Activated CD4-positive, alpha-beta T cell treated with anti-CD3 and anti-CD28 coated beads, Interleukin-2, amount 10 ng/mL, durations not matched to agents 24 days and 14 days (primary cell): ENCODE measurements at regions not wholly inside any gene's neighbourhood (a gene's known extent, or its start where the extent isn't known, plus 50 kb on each side); places are given as distances from the start of the nearest gene placed in this dataset.

ENCODE experiments used
- DNase-seq: peaks from one replicate; pipeline ENCODE4 v3.0.0; 2022
- H3K27ac Mint-ChIP-seq: one replicate; pipeline ENCODE4 v1.8.0; 2022; ENCODE audit warnings: mild to moderate bottlenecking, mixed read lengths
- H3K27me3 Mint-ChIP-seq: one replicate; pipeline ENCODE4 v1.8.0; 2022; ENCODE audit warnings: mixed read lengths
- H3K36me3 Mint-ChIP-seq: one replicate; pipeline ENCODE4 v1.8.0; 2022; ENCODE audit warnings: low read depth, mild to moderate bottlenecking, mixed read lengths
- H3K4me1 Mint-ChIP-seq: one replicate; pipeline ENCODE4 v1.8.0; 2021; ENCODE audit warnings: mixed read lengths
- H3K4me3 Mint-ChIP-seq: one replicate; pipeline ENCODE4 v1.8.0; 2022; ENCODE audit warnings: mild to moderate bottlenecking, moderate library complexity, mixed read lengths
- H3K9me3 Mint-ChIP-seq: one replicate; pipeline ENCODE4 v1.8.0; 2021; ENCODE audit warnings: mixed read lengths
- intact Hi-C: fragments of 100-400 bp; cut with micrococcal nuclease; formaldehyde crosslinking; loops from one replicate; pipeline ENCODE4 v1.15.1; 2023

DNA sequence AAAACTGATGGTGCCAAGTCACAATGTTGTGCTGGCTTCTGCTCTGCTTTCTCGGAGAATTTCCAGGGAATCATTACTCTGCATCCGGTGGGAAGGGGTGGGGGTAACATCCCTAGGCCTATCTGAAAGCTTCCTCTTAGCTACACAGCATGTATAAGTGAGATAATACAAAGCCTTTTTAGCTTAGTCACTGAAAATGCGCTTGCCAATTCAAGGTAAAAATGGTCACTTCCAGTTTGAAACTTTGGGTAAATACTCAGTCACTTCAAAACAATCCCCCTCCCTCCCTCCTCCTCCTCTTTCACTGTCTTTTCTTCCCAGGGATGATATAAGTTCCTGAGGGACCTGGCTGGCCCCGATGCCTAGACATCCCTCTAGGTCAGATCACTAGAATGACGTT, 57.3 kb upstream of the APBB1IP start:
- no peaks in the 10 kb centered on the region for H3K4me1 Mint-ChIP-seq
- H3K36me3 Mint-ChIP-seq: no peaks in the 10 kb centered on the region
- no peak overlapping the region for H3K4me3 Mint-ChIP-seq
- no peak for DNase-seq
- peaks cover 10% of the 10 kb centered on the region for H3K27me3 Mint-ChIP-seq
- intact Hi-C loops: no loop called here
- no peak overlapping the region for H3K27ac Mint-ChIP-seq
- peaks cover 8% of the 10 kb centered on the region for H3K9me3 Mint-ChIP-seq

DNA sequence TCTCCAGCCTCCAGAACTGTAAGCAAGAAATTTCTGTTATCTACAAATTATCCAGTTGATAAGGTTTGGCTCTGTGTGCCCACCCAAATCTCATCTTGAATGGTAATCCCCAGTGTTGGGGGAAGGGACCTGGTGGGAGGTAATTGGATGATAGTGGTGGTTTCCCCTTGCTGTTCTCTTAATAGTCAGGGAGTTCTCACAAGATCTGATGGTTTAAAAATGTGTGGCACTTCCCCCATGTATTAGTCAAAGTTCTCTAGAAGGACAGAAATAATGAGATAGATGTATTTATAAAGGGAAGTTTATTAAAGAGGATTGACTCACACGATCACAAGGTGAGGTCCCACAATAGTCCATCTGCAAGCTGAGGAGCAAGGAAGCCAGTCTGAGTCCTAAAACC, 56.2 kb upstream of the APBB1IP start:
- H3K27ac Mint-ChIP-seq: no peak overlapping the region
- peaks cover 4% of the 10 kb centered on the region for H3K9me3 Mint-ChIP-seq
- H3K27me3 Mint-ChIP-seq: peaks cover 6% of the 10 kb centered on the region

DNA sequence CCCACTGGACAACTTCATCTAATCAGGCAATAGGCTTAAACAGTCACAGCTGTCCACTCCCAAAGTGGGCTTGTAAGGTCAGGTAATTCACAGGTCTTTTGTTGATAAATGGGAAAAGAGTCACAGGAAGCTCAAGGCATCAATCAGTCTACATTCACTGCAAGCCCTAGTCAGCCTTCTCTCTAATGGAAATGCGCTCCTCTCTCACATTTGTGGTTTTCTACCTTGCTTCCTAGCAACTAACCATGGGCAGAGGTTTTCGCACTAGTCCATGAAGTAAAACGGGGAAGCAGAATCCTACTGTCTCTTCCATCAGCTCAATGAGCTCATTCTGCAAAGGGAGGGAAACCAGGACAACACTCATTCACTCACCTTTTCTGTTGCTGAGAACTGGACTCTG, 53.5 kb upstream of the APBB1IP start:
- intact Hi-C loops: no loop called here

More for the DNA sequence above, 56.2 kb upstream of the APBB1IP start:
- Mint-ChIP-seq H3K4me1 (no peaks in the 10 kb centered on the region), H3K4me3 (no peak overlapping the region), H3K36me3 (no peaks in the 10 kb centered on the region)
- intact Hi-C loops: no loop called here
- DNase-seq: no peak

DNA sequence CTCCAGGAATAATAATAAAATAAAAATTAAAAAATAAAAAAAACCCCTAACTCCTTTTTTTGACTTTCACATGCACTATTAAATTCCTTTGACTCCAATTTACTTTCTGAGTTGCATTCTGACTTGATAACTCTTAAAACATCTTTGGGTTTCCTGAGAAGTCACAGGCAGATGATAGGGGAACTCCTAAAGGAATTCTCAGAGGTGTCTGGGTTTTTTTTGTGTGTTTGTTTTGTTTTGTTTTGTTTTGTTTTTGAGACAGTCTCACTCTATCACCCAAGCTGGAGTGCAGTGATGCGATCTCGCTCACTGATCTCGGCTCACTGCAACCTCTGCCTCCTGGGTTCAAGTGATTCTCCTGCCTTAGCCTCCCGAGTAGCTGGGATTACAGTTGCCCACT, 52.7 kb upstream of the APBB1IP start:
- H3K9me3 Mint-ChIP-seq: peaks cover 8% of the 10 kb centered on the region
- H3K27ac Mint-ChIP-seq: no peak overlapping the region
- no peaks in the 10 kb centered on the region for H3K4me1 Mint-ChIP-seq
- DNase-seq: no peak
- H3K4me3 Mint-ChIP-seq: no peak overlapping the region
- H3K36me3 Mint-ChIP-seq: no peaks in the 10 kb centered on the region
- intact Hi-C loops: no loop called here
- H3K27me3 Mint-ChIP-seq: peaks cover 5% of the 10 kb centered on the region

More for the DNA sequence above, 53.5 kb upstream of the APBB1IP start:
- no peak for DNase-seq
- Mint-ChIP-seq H3K4me1 (no peaks in the 10 kb centered on the region), H3K9me3 (peaks cover 6% of the 10 kb centered on the region), H3K27me3 (peaks cover 2% of the 10 kb centered on the region), H3K4me3 (no peak overlapping the region), H3K27ac (no peak overlapping the region), H3K36me3 (no peaks in the 10 kb centered on the region)

DNA sequence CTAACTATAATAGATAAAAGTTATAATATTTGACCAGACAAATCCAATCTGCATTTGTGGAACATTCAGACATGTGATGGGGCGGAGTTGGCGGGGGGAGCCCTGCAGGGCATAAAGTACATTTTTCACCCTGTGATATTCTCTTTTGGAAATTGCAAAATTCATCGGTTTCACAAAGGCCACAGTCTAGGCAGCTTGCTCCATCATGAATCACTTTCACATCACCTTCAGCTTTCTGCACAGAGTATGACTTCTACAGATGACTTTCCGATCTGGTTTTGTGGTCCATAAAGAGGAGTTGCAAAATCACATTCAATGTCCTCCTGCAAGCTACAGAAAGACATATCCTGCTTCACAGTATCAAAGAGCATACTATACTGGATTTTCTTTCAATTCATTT, 51.4 kb upstream of the APBB1IP start:
- Mint-ChIP-seq H3K36me3 (no peaks in the 10 kb centered on the region), H3K4me3 (no peak overlapping the region), H3K27ac (no peak overlapping the region), H3K4me1 (no peaks in the 10 kb centered on the region), H3K27me3 (peaks cover 7% of the 10 kb centered on the region), H3K9me3 (peaks cover 8% of the 10 kb centered on the region)
- DNase-seq: no peak
- intact Hi-C loops: no loop called here
